OCI-M1 (cell line): ENCODE measurements at regions not wholly inside any gene's neighbourhood (a gene's known extent, or its start where the extent isn't known, plus 50 kb on each side); places are given as distances from the start of the nearest gene placed in this dataset.
A peak's percentile ranks its signal among the peaks of the same experiment; 100 is the strongest.
"Not testable (repeated sequence)": the region's sequence is repeated elsewhere in the genome, so short reads cannot be mapped to it uniquely, and the experiment has no call there.

ENCODE experiments used
- DNase-seq: peaks from one replicate; lab custom pipeline; 2025; lab: John Stamatoyannopoulos, UW

DNA sequence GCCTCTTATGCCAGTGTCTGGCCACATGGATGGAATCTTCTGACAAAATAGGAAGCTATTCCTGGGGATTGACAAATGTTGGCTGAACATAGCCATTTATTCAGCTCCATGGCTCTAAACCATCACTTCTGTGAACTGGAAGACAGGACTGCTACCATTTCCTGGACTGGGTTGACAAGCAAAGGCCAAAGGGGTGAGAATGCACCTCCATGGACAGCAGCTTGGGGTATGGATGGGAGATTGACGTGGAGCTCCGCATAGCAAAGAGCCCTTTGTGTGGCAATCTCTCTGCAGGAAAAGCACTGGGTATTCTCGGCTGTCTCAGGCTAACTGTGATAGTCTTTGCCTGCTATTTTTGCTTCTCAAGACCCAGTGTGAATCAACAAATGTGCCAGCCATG is 223.0 kb upstream of the EGLN3 start:
- no peak for DNase-seq

DNA sequence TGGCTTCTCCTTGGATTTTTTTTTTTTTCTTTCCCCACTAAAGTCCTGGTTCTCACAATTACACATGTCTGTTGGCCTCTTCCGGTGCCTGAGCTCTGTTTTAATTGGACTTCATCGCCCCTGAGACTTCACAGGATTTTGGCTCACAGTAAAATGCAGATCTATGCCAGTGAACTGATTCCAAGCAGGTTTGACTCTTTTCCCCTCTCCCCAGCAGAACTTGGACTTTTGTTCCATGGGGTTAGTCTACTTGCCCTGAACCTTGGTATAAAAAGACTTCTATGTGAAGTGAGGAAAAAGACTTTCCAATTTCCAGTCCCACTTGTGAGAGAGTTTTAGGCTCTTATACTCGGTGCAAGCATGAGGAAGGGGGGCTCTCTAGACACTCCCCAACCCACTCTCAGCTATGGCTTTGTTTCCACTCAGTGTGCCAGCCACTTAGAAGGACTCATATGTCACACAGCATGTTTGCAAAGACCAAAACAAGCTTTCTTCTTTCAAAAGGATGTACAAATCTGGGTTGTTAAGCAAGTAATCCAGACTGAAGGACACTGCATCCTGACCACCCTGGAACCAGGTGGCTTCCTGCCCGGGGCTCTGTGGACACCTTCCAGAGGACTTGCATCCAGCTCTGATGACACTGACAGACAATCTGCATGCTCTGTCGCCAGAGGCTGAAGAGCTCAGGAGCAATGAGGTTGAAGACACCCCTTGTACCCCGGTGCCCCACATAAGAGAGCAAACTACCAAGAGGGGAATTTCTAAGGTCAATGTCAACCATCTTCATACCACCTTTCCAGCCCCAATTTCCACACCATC is 221.9 kb upstream of the EGLN3 start:
- DNase-seq, result no peak

DNA sequence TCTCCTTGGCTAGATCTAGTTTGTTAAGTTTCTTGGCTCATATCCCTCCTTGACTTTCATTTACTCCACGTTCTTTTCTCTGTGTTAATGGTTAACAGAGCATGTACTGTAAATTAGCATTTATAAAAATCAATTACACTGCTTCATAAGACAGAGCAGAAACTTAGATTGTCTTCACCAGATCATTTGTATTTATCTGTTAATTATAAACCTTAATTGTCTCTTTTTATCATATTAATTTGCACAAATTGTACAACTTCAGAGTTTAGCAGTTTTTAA is 221.2 kb upstream of the EGLN3 start:
- DNase-seq, result no peak

DNA sequence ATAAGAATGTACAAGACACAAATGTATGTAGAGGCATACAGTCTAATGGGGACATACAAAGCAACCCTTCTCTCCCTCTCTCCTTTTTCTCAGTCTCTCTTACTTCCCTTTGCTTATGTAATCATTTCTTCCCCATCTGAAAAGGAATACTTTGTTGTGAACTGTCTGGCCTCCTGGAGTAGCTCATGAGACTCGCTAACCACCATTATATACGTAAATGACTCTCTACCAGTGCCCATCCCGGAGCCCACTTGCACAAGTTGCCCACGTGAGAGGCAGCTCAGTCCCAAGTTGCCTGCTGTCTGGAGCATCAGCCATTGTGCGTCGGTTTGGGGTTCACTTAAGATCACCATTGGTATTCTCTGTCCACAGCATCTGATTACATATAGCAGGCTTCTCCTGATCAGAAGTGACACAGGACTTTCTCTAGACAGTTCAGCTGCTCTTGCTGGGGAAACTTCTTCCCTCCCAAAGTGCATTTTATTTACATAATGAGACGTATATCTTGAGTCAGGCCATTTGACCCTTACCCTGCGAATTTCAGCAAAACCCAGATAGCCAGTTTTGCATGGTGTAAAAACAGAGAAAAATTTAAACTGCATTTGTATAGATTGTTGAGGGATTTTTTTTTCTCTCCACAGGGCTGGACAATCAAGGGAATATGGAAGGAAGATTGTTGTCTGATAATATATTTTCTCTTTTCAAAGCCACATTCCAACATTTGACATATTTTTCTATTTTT is 220.7 kb upstream of the EGLN3 start:
- no peak for DNase-seq

DNA sequence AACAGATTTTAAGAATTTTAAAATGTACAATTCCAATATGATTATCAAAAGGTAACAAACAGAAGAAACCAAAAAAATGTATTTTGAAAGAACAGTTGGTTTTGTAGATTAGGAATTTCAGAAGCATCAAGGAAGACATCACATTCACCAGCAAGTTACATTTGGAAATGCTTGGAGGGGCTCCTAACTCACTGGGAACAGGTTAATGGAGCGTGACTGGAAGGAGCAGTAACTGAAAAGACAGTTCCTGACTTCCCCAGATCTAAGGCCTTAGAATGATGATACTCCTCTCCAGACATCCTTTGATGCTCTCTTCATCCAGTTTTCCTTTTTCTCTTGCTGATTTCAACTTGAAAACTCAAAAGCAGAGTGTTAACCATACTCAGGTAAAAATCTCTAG is 220.0 kb upstream of the EGLN3 start:
- no peak for DNase-seq

DNA sequence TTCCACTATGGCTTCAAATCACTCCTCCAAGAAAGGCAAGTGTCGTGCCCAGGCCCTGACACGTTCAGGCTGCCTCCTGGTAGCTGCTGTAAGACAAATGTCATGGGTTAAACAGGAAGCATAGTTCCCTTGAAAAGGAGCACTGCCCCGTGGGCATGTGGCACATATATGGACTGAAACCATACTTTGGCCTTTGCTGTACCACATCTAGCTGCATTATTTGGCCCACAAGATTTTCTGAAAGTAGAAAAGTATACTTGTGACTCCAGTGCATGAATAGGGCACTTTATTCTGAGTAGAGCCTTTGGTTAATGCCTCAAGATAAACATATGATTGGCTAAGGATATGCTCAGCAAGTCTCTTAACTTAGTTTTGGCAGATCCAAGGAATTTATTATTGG is 218.7 kb upstream of the EGLN3 start:
- DNase-seq, result no peak

DNA sequence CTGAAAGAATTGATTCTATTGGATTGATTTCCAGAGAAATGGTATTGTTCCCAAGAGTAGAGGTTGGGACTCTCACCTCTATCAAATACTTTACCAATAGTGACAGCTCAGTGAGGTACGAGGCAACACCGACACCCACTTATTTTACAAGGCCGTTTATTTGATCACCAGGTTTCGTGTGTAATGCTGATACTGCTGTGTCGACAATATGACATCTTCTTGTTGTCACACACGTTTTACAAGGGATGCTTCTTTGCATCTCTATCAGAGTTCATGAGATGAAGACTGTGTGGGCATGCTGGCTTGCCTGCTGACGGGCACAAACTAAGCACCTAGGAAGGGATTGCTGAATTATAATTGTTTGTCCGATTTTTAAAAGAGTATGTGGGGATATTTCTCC is 217.8 kb upstream of the EGLN3 start:
- DNase-seq, result no peak

DNA sequence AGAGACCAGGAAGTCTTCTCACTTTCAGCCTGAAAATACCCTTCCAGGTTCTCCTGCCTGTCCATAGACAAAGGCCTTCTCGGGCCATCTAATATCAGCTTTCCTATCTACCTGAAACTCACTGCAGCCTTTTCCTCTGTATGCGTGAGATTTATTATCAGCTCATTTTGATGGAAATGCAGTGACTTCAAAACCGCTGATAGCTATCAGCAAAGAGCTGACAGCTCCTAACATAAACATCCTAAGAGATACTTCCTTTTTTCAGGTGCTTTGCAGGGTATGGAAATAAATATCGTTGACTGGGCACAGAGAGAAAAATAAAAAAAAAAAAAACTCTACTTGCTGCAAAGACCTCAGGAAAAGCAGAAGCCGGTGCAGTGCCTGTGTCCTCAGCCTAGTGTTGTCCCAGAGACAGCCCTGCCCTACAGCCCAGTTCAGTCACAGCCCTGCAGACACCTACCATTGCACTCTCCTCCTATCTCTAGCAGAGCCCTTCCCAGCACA is 215.0 kb upstream of the EGLN3 start:
- DNase-seq, result no peak

DNA sequence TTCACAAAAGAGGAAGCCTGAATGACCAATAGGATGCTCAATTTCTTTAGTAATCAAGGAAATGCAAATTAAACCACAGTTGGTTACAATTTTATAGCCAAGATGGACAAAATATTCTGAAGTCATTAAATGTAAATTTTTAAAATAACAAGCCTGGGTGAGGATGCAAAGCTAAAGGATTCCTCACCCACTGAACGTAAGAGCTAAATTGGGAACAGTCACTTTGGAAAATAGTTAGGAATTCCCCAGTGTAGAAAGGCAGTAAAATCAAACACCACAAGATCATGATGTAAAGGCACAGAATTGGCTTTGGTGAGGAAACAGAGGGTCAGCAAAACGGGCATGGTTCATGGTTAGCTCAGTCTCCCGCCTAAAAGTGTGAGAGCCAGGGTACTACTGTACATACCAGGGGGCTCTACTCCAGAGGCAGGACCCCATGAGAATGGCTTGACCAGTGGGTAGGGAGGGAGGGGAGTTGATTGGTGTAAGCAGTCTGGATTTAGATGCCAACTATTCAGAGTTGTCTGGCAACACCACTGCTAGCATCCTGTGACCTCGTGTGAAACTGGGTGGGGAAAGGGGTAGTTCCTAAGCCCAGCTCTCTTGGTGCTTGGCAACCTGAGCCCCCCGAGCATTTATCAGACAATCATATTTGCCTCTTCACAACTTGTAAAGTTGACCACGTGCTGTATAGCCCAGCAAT is 213.4 kb upstream of the EGLN3 start:
- no peak for DNase-seq

DNA sequence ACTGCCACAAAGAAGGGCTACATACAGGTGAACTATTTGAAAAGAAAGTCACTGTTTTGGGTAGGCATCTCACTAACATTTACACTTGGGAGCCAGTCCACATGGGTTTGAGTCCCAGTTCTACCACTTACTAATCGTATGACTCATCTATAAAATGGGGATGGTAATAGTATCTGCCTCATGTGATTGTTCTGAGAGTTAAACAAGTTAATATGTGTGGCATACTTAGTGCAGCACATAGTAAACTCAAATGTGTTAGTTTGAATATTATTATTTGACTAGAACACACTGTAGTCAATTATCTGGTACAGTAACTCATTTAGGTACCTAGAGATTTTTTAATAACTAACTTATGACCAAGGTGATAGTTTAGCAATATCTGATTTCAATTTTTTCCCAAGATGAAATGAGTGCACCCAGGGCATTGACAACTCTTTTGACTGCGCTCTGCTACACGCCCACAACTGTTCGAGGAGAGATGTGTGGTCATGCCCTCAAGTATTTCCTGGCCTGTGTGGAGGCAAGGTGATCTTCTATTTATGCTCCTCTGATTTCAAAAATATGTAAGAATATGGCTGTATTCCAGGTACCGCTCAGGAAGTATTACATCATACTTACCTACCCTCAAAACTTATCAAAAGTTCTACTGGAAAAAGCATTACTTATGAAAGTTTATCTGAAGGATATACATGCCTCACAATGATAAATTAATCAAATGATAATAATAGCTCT is 210.6 kb upstream of the EGLN3 start:
- no peak for DNase-seq

DNA sequence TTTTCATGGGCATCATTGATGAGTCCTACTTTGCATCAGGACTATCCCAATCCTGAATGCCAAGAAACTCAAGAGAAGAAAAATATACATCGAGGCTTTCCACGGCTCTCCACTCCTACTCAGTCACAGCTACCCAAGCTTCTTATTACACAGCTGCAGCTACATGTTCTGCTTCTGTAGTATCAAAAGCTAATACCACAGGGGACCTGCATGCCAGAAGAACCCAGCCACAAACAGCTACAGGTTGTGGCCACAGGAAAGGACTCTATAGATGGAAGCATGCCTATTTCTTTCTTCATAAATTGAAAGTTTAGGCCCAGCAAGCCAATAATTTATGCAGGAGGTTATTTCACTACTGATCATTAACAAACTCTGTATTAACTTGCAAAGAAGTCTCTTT is 209.7 kb upstream of the EGLN3 start:
- DNase-seq, result no peak

DNA sequence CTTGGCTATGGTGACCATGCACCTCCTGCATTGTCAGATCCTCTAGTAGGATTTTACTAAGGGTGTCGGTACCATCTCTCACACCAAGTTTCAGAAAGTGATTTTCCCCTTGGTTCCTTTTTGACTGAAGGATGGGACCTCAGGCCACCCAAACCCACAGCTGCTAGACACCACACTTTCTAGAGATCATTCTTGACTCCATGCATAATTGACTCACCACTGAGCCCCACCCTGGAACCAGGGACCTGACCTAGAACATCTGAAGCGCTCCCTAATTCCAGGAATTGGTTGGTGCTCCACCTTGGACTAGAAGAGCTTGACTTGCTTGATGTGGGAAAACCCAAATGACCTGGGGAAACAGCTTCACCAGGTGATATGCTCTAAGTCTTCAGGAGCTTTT is 206.8 kb upstream of the EGLN3 start:
- DNase-seq, result no peak

DNA sequence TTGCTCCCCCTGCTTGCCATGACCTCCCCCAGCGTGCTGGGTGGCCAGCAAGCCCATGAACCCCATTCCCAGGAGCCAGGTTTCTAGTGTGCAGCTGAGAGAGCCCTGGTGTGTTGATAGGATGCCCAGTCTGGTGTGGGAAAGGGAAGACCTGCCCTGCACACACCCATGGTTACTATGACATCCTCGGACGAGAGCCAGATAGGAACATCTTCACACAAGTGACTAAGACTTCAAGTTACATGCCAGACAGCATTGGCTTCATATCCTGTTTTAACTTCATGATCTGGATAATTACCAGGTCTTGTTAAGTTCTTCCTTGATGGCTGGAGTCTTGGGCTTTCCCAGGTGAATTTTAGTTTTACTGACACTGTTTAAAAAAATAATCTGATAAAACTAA is 196.6 kb upstream of the EGLN3 start:
- DNase-seq, result no peak

DNA sequence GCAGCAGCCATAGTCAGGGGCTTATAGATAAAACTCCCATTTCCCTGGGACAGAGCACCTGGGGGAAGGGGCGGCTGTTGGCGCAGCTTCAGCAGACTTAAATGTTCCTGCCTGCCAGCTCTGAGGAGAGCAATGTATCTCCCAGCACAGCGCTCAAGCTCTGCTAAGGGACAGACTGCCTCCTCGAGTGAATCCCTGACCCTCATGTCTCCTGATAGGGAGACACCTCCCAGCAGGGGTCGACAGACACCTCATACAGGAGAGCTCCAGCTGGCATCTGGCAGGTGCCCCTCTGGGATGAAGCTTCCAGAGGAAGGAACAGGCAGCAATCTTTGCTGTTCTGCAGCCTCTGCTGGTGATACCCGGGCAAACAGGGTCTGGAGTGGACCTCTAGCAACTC is 189.3 kb upstream of the EGLN3 start:
- DNase-seq, result not testable (repeated sequence)

DNA sequence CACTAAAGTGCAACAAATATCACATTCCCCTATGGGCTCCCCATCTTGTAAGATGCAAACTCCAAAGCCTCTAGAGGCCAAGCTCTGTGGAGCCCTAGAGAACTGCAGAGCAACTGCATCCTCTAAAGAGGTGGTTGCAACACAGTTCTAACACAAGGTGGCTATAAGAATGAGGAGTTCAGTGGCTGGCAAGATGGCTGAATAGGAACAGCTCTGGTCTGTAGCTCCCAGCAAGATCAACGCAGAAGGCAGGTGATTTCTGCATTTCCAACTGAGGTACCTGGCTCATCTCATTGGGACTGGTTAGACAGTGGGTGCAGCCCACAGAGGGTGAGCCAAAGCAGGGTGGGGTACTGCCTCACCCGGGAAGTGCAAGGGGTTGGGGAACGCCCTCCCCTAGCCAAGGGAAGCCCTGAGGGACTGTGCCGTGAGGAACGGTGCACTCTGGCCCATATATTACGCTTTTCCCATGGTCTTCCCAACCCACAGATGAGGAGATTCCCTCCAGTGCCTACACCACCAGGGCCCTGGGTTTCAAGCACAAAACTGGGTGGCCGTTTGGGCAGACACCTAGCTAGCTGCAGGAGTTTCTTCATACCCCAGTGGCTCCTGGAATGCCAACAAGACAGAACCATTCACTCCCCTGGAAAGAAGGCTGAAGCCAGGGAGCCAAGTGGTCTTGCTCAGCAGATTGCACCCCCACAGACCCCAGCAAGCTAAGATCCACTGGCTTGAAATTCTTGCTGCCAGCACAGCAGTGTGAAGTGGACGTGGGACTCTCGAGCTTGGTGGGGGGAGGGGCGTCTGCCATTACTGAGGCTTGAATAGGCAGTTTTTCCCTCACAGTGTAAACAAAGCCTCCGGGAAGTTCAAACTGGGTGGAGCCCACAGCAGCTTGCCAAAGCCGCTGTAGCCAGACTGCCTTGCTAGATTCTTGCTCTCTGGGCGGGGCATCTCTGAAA is 188.6 kb upstream of the EGLN3 start:
- DNase-seq, result peak; percentile 52

DNA sequence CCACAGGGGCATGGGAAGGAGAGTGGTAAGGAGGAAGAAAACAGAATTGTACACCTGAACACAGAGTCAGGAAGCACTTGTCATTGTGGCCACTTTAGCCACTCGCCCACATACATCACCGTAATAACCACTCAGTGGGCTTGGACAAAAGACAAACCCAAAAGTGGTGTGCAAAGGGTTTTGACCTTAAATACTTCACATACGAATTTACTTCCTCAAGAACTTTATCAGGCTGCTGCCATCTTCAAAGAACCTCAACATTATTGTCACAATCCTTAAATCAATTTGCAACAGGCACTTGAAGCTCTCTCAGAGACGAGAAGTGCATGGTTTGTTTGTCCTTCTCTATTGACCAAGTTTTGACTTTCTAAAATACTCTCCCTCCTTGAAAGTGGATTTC is 187.3 kb upstream of the EGLN3 start:
- peak; percentile 24 for DNase-seq

DNA sequence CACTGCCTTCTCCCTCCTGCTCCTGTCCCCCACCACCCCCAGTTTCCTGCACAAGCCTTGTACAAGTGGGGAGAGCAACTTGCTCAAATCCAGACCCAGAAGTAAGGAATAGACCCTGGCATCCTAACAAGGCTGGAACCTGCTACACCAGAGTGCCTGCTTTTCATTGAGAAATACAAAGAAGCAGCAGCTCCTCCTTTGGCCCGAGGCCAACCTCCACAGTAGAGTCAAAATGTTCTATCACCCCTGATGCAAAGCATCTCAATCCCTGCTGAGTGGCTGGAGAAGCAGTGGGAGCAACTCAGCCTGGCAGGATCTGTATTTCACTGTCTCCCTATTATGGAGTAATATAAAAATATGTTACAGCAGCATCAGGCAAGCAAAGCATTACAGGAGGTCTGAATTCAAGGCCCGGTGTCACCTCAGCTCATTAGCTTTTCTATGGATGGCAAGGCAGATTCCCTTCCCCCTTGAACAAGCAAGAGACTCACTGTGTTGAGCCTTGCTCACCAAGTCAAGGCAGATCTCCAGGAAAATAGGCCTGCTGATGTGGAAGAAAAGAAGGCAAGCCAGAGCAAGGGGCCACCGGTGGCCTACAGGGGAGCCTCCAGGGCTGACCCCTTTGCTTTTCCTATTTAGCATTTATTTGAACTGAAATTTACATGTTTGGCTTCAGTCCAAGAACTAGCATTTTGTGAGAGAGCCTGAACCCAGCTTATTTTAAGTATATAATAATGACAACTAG is 186.3 kb upstream of the EGLN3 start:
- no peak for DNase-seq

DNA sequence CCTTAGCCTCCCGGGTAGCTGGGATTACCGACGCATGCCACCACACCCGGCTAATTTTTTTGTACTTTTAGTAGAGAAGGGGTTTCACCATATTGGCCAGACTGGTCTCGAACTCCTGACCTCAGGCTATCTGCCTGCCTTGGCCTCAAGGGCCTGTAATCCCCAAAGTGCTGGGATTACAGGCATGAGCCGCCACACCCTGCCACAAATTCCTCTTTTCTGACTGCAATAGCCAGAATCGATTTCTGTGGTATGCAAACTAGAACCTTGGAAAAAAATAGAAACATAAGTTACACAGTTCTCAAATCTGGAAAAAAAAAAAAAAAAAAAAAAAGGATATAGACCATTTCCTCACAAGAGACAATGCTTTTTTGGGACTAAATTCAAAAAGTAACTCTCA is 184.6 kb upstream of the EGLN3 start:
- DNase-seq, result no peak

DNA sequence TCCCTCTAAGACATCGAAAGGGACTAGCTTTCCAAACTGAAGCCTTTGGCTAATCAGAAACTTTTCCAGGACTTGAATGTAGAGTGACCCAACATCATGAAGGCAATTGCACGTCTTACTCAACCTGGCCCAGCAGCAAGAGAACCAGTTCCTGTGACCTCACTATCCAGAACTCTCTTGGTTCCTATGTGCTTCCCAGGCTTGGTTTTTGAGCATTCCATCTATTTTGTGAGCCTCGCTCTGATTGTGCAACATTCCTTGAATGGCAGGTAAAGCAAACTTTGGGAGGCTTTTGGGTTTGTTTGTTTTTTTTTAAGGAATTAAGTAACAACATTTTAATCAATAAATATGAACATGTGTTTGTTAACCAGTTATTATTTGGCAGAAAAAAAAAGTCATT is 183.6 kb upstream of the EGLN3 start:
- no peak for DNase-seq

DNA sequence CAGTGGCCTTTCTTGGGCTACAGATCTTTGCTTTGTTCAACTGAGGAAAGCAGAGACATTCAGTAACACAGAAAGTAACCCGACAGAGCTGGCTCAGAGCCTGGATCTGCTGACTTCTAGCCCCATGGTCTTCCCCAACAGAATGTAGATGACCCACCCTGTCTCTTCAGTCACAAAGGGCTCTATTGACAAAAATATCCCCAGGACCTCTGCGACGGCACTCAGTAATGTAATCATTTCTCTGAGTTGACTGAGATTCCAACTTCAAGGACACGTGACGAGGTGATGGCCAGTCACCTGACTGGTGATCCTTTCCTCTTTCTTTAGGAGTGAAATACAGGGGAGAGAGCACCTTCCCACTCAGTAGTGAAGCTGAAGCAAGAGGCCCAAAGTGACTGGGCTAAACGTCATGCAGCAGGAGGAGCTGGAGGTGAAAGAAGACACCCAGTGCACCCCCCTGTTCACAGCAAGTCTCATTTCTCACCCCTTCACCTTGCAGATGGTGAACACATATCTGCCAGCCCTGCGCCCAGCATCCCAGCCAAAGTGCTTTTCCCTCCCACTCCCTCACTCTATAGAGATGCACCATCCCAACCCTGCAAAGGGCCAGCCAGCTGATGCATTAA is 179.2 kb upstream of the EGLN3 start:
- no peak for DNase-seq
